ENCODE measurements at regions not wholly inside any gene's neighbourhood (a gene's known extent, or its start where the extent isn't known, plus 50 kb on each side); places are given as distances from the start of the nearest gene placed in this dataset.
"Not testable (repeated sequence)": the region's sequence is repeated elsewhere in the genome, so short reads cannot be mapped to it uniquely, and the experiment has no call there.

GRCh38 chr6:793261-793660 lies 100.3 kb upstream of the EXOC2 start:
- DNase-seq = no peak

GRCh38 chr6:792662-793061 lies 99.7 kb upstream of the EXOC2 start:
- H3K36me3 Mint-ChIP-seq (ENCODE audit: low read depth) = peaks cover 2% of the 10 kb centered on the region
- H3K4me1 Mint-ChIP-seq = peaks cover 9% of the 10 kb centered on the region
- H3K27ac Mint-ChIP-seq = no peak overlapping the region
- peaks cover 3% of the 10 kb centered on the region for H3K9me3 Mint-ChIP-seq
- H3K4me3 Mint-ChIP-seq = no peak overlapping the region
- H3K27me3 Mint-ChIP-seq = peaks cover 48% of the 10 kb centered on the region
- intact Hi-C loops (cut with micrococcal nuclease) = loop anchor here (10.0 kb wide), 1 partner anchor 522 kb away; the partner anchor contains the start of gene FOXQ1
- DNase-seq = no peak

More at GRCh38 chr6:793261-793660, 100.3 kb upstream of the EXOC2 start:
- no peak overlapping the region for H3K27ac Mint-ChIP-seq
- no peaks in the 10 kb centered on the region for H3K36me3 Mint-ChIP-seq (ENCODE audit: low read depth)
- intact Hi-C loops (cut with micrococcal nuclease) = loop anchor here (10.0 kb wide), 1 partner anchor 522 kb away; the partner anchor contains the start of gene FOXQ1
- peaks cover 51% of the 10 kb centered on the region for H3K27me3 Mint-ChIP-seq
- no peak overlapping the region for H3K4me3 Mint-ChIP-seq
- H3K9me3 Mint-ChIP-seq = peaks cover 3% of the 10 kb centered on the region
- peaks cover 3% of the 10 kb centered on the region for H3K4me1 Mint-ChIP-seq

DNA sequence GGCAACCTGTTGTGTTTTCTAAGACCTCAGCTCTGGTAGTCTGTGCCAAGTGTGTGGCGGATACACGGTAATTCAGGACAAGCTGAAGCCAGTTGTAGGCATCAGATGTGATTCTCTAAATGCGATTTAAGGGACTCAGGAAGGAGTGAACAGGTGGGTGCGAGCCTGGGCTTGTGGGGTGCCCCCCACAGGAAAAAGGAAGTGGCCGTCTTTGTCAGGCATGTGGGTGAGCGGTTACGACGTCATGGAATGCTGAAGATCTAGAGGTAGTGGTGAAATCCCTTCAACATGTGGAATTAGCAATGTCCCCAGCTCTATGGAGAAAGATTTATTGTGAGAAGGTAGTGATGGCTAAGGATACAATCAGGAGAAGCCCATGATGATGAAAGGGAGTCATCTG lies 95.1 kb upstream of the EXOC2 start:
- Mint-ChIP-seq H3K27me3 (peaks cover 13% of the 10 kb centered on the region), H3K9me3 (peaks cover 3% of the 10 kb centered on the region), H3K36me3 (ENCODE audit: low read depth) (peaks cover 2% of the 10 kb centered on the region), H3K4me1 (peaks cover 16% of the 10 kb centered on the region), H3K27ac (peak overlapping the region; percentile 81), H3K4me3 (peak overlapping the region; percentile 58)
- intact Hi-C loops (cut with micrococcal nuclease) = loop anchor here (5.0 kb wide), 2 partner anchors 76 to 401 kb away; no protein-coding TSS in a partner anchor
- DNase-seq = peak; percentile 70

DNA sequence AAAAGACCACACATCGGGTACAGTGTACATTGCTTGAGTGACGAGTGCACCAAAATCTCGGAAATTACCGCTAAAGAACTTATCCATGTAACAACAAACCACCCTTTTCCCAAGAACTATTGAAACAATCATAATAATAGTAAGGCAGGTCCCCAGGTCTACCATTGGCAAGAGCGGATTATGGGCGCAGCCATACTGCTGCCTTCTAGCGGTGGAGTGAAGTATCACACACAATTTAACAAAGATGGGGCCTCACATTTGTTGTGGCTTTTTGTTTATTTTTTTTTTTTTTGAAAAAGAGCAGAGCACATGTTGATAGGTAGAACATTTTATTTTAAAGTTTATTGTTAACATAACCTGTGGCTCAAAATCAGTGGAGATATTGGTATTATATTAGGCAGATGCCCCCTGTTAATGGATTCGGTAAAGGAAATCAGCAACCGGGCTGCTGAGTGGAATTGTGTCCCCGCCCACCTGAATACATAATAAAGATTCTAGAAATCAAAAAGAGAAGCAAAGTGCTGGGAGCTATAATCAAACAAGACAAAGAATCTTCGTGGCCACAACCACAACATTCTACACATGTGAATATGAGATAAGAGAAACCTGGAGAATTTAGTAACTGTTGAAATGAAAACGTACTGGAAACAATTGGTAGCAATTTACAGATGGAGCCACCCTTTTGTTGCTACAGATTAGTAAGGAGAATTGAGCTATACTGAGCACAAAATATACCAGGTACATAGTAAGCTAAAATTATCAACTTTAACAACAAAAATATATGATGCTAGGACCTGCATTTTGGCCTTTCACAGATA lies 94.2 kb upstream of the EXOC2 start:
- Mint-ChIP-seq H3K4me3 (no peak overlapping the region), H3K27me3 (peaks cover 10% of the 10 kb centered on the region), H3K27ac (peak overlapping the region; percentile 81), H3K4me1 (peaks cover 16% of the 10 kb centered on the region), H3K9me3 (peaks cover 3% of the 10 kb centered on the region), H3K36me3 (ENCODE audit: low read depth) (peaks cover 2% of the 10 kb centered on the region)
- peak; percentile 68 for DNase-seq
- intact Hi-C loops (cut with micrococcal nuclease) = loop anchor here (2.0 to 5.0 kb wide), 3 partner anchors 75 to 400 kb away; no protein-coding TSS in a partner anchor

DNA sequence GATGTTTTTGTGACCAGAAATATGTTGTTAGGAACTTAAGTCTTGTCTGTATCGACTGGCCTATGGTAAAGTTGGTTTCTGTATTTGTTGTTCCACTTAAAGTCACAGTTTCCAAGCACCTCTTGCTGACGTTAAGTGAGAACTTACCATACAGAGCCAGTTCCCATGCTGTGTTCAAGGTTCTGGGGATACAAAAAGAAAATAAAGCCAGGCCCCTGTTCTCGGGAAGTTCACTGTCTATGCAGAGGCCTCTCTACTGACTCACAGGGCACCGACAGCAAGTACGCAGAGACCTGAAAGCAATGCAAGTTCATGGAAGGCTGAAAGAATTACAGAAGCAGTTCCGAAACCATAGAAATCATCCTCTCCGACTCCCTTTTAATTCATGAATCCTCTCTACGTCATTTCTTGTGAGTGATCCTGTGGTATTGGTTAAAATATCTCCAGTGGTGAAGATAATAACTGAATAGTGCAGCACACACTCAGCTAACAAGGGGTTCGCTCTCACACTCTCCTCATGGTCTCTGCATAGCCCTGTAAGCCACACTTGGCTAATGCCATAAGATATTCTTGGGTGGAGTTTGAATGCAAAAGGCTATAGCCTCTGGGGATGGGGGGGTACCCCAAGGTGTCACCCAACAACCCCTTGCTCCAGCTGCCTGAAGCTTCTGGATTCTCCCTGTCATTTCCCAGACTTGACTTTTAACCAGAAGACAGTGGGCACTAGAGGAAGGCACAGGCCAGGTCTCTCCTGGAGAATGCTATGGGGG lies 91.2 kb upstream of the EXOC2 start:
- Mint-ChIP-seq H3K4me3 (no peak overlapping the region), H3K4me1 (peaks cover 14% of the 10 kb centered on the region), H3K27ac (no peak overlapping the region), H3K9me3 (no peaks in the 10 kb centered on the region), H3K27me3 (peaks cover 15% of the 10 kb centered on the region), H3K36me3 (ENCODE audit: low read depth) (peaks cover 2% of the 10 kb centered on the region)
- intact Hi-C loops (cut with micrococcal nuclease) = no loop called here
- no peak for DNase-seq

- DNase-seq = no peak
- intact Hi-C loops (cut with micrococcal nuclease) = no loop called here
- peaks cover 13% of the 10 kb centered on the region for H3K27me3 Mint-ChIP-seq
- no peaks in the 10 kb centered on the region for H3K36me3 Mint-ChIP-seq (ENCODE audit: low read depth)
- H3K9me3 Mint-ChIP-seq = no peaks in the 10 kb centered on the region
- H3K4me1 Mint-ChIP-seq = peaks cover 4% of the 10 kb centered on the region
- H3K4me3 Mint-ChIP-seq = no peak overlapping the region
- H3K27ac Mint-ChIP-seq = no peak overlapping the region
These were observed 89.2 kb upstream of the EXOC2 start for GRCh38 chr6:782141-782540.

GRCh38 chr6:781350-781961 lies 88.5 kb upstream of the EXOC2 start:
- Mint-ChIP-seq H3K9me3 (no peaks in the 10 kb centered on the region), H3K36me3 (ENCODE audit: low read depth) (no peaks in the 10 kb centered on the region), H3K4me3 (no peak overlapping the region), H3K27ac (no peak overlapping the region), H3K27me3 (peaks cover 15% of the 10 kb centered on the region), H3K4me1 (no peaks in the 10 kb centered on the region)
- DNase-seq = no peak
- intact Hi-C loops (cut with micrococcal nuclease) = no loop called here

- Mint-ChIP-seq H3K27ac (no peak overlapping the region), H3K36me3 (ENCODE audit: low read depth) (no peaks in the 10 kb centered on the region), H3K9me3 (no peaks in the 10 kb centered on the region), H3K4me1 (no peaks in the 10 kb centered on the region), H3K27me3 (peaks cover 15% of the 10 kb centered on the region), H3K4me3 (no peak overlapping the region)
- DNase-seq = no peak
- intact Hi-C loops (cut with micrococcal nuclease) = no loop called here
These were observed 87.8 kb upstream of the EXOC2 start for GRCh38 chr6:780706-781105.

DNA sequence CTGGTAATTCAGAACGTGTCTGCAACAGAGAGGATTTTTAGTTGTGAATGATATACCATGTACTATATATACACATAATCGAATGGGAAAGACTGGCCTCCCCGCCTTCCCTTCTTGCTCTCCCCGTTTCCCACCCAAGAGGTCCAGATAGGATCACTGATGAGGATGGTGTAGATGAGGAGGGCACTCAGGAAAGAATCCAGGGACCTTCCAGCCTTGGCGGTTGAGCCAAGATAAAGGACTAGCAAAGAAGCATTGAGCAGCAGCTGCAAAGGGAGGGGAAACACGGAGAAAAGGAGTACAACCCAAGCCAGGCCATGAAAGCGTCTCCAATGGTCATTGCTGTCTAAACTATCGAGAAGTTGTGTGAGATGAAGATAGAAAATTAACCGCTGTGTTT lies 84.0 kb upstream of the EXOC2 start:
- DNase-seq = no peak
- H3K4me3 Mint-ChIP-seq = no peak overlapping the region
- H3K36me3 Mint-ChIP-seq (ENCODE audit: low read depth) = no peaks in the 10 kb centered on the region
- intact Hi-C loops (cut with micrococcal nuclease) = no loop called here
- peaks cover 36% of the 10 kb centered on the region for H3K27me3 Mint-ChIP-seq
- H3K9me3 Mint-ChIP-seq = no peaks in the 10 kb centered on the region
- no peaks in the 10 kb centered on the region for H3K4me1 Mint-ChIP-seq
- H3K27ac Mint-ChIP-seq = no peak overlapping the region

GRCh38 chr6:776528-776931 lies 83.6 kb upstream of the EXOC2 start:
- Mint-ChIP-seq H3K27ac (no peak overlapping the region), H3K9me3 (no peaks in the 10 kb centered on the region), H3K4me3 (no peak overlapping the region), H3K27me3 (peaks cover 40% of the 10 kb centered on the region), H3K4me1 (no peaks in the 10 kb centered on the region), H3K36me3 (ENCODE audit: low read depth) (no peaks in the 10 kb centered on the region)
- intact Hi-C loops (cut with micrococcal nuclease) = no loop called here
- DNase-seq = no peak

GRCh38 chr6:775863-776262 lies 82.9 kb upstream of the EXOC2 start:
- intact Hi-C loops (cut with micrococcal nuclease) = no loop called here
- Mint-ChIP-seq H3K4me1 (no peaks in the 10 kb centered on the region), H3K27me3 (peaks cover 38% of the 10 kb centered on the region), H3K4me3 (no peak overlapping the region), H3K36me3 (ENCODE audit: low read depth) (no peaks in the 10 kb centered on the region), H3K9me3 (no peaks in the 10 kb centered on the region), H3K27ac (no peak overlapping the region)
- DNase-seq = no peak

GRCh38 chr6:771683-772082 lies 78.7 kb upstream of the EXOC2 start:
- H3K27ac Mint-ChIP-seq, H3K9me3 Mint-ChIP-seq, DNase-seq: not testable (repeated sequence)

DNA sequence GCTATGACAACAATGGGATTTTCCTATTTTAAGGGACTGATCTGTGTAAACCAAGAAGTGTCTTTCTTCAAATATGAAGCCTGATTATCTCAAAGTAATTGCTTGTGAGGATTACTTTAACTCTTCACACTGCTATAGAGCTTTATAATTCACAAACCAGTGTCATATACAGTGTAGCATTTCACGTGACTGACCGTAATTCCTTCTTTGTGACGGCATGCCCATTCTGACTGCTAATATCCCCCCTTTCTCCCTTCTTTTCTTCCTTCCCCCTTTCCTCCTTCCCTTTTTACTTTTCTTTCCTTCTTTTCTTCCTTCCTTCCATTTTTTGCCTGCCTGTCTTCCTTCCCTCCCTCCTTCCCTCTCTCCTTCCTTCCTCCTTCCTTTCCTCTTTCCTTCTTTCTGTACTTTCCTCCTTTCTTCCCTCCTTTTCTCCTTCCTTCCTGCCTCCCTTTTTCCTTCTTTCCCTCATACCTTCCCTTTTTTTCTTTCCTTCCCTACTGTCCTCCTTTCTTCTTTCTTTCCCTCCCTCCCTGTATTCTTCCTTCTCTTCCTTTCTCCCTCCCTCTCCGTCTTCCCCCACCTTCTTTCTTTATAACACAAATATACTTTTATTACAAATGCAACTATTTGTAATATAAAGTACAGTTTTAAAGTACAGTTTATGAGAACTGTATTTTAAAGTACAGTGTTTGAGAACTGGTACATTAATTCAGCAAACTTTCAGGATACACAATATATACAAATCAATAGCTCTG lies 75.0 kb upstream of the EXOC2 start:
- no peaks in the 10 kb centered on the region for H3K36me3 Mint-ChIP-seq (ENCODE audit: low read depth)
- no peak overlapping the region for H3K4me3 Mint-ChIP-seq
- peaks cover 43% of the 10 kb centered on the region for H3K27me3 Mint-ChIP-seq
- intact Hi-C loops (cut with micrococcal nuclease) = no loop called here
- peaks cover 4% of the 10 kb centered on the region for H3K9me3 Mint-ChIP-seq
- peaks cover 3% of the 10 kb centered on the region for H3K4me1 Mint-ChIP-seq
- no peak for DNase-seq
- H3K27ac Mint-ChIP-seq = no peak overlapping the region

More at GRCh38 chr6:771683-772082, 78.7 kb upstream of the EXOC2 start:
- H3K4me1 Mint-ChIP-seq; H3K36me3 Mint-ChIP-seq (ENCODE audit: low read depth); intact Hi-C loops (cut with micrococcal nuclease); H3K4me3 Mint-ChIP-seq: not testable (repeated sequence)
- peaks cover 50% of the 10 kb centered on the region for H3K27me3 Mint-ChIP-seq

Data from activated CD4-positive, alpha-beta T cell treated with anti-CD3 and anti-CD28 coated beads, Interleukin-2, amount 10 ng/mL, durations not matched to agents 24 days and 14 days (primary cell).